Neural progenitor cell (in vitro differentiated cells): ENCODE measurements at regions not wholly inside any gene's neighbourhood (a gene's known extent, or its start where the extent isn't known, plus 50 kb on each side); places are given as distances from the start of the nearest gene placed in this dataset.
A peak's percentile ranks its signal among the peaks of the same experiment; 100 is the strongest.

Experiments used
- DNase-seq: peaks from one replicate; pipeline ENCODE4 v3.0.0-alpha.2; 2016; ENCODE audit warnings: low spot score
- H2AFZ ChIP-seq: fragments of 200-600 bp; sonication (generic); replicated peaks from 2 replicates; pipeline ENCODE4 v1.6.1; 2016; ENCODE audit warnings: antibody characterized with exemption
- H3F3A ChIP-seq: fragments of 200-600 bp; sonication (generic); 2 replicates; pipeline ENCODE4 v1.6.1; 2016; ENCODE audit warnings: antibody characterized with exemption, low read depth
- H3K27ac ChIP-seq: fragments of 200-600 bp; sonication (generic); 2 replicates; pipeline ENCODE4 v1.5.1; 2016; ENCODE audit warnings: mild to moderate bottlenecking
- H3K27me3 ChIP-seq: fragments of 200-600 bp; sonication (generic); 2 replicates; pipeline ENCODE4 v1.6.1; 2016; ENCODE audit warnings: mild to moderate bottlenecking, moderate library complexity
- H3K36me3 ChIP-seq: fragments of 200-600 bp; sonication (generic); 2 replicates; pipeline ENCODE4 v1.5.1; 2016
- H3K4me1 ChIP-seq: fragments of 200-600 bp; sonication (generic); 2 replicates; pipeline ENCODE4 v1.6.1; 2016; ENCODE audit warnings: mixed run types
- H3K4me2 ChIP-seq: fragments of 200-600 bp; sonication (generic); 2 replicates; pipeline ENCODE4 v1.6.1; 2016
- H3K4me3 ChIP-seq: fragments of 200-600 bp; sonication (generic); 2 replicates; pipeline ENCODE4 v1.5.1; 2016
- H3K79me2 ChIP-seq: fragments of 200-600 bp; sonication (generic); 2 replicates; pipeline ENCODE4 v1.6.1; 2016; ENCODE audit warnings: low read depth
- H3K9ac ChIP-seq: fragments of 200-600 bp; sonication (generic); 2 replicates; pipeline ENCODE4 v1.6.1; 2016
- H3K9me3 ChIP-seq: fragments of 200-600 bp; sonication (generic); 2 replicates; pipeline ENCODE4 v1.5.1; 2016; ENCODE audit warnings: low read depth
- H4K20me1 ChIP-seq: fragments of 200-600 bp; sonication (generic); 2 replicates; pipeline ENCODE4 v1.6.1; 2016; ENCODE audit warnings: low read depth
- H3K27ac Mint-ChIP-seq: 3 replicates; pipeline ENCODE4 v1.8.0; 2021; ENCODE audit warnings: mixed read lengths
- H3K27me3 Mint-ChIP-seq: 2 replicates; pipeline ENCODE4 v1.8.0; 2022; ENCODE audit warnings: low read depth, mild to moderate bottlenecking, inconsistent platforms, moderate library complexity, mixed read lengths; ENCODE audit not compliant: insufficient read depth
- H3K36me3 Mint-ChIP-seq: 3 replicates; pipeline ENCODE4 v1.8.0; 2021; ENCODE audit warnings: mixed read lengths
- H3K4me1 Mint-ChIP-seq: 3 replicates; pipeline ENCODE4 v1.8.0; 2021; ENCODE audit warnings: mixed read lengths
- H3K4me3 Mint-ChIP-seq: 3 replicates; pipeline ENCODE4 v1.8.0; 2021; ENCODE audit warnings: mild to moderate bottlenecking, moderate library complexity, mixed read lengths
- H3K9me3 Mint-ChIP-seq: 3 replicates; pipeline ENCODE4 v1.8.0; 2020; ENCODE audit warnings: mixed read lengths
- CTCF ChIP-seq: fragments of 200-600 bp; sonication (generic); IDR thresholded peaks from 2 replicates; pipeline ENCODE4 v1.5.1; 2017; ENCODE audit warnings: antibody characterized with exemption, mild to moderate bottlenecking
- EZH2 ChIP-seq: fragments of 200-600 bp; sonication (generic); IDR thresholded peaks from 2 replicates; pipeline ENCODE4 v1.6.1; 2017; ENCODE audit warnings: antibody characterized with exemption, mild to moderate bottlenecking, moderate library complexity
- EZH2phosphoT487 ChIP-seq: fragments of 200-600 bp; sonication (generic); IDR thresholded peaks from 2 replicates; pipeline ENCODE4 v1.6.1; 2017; ENCODE audit warnings: antibody characterized with exemption

GRCh38 chr4:62191451-62192240 lies 991.5 kb downstream of the ADGRL3 start:
- Mint-ChIP-seq H3K9me3 (peaks cover 5% of the 10 kb centered on the region), H3K27ac (no peak overlapping the region), H3K36me3 (no peaks in the 10 kb centered on the region), H3K4me1 (no peaks in the 10 kb centered on the region), H3K27me3 (peaks cover 2% of the 10 kb centered on the region), H3K4me3 (no peak overlapping the region)
- no peak for DNase-seq
- Histone ChIP-seq H2AFZ (peak overlapping the region; percentile 18), H4K20me1 (no peaks in the 10 kb centered on the region), H3K27ac (no peak overlapping the region), H3K36me3 (no peaks in the 10 kb centered on the region), H3F3A (no peaks in the 10 kb centered on the region), H3K27me3 (no peaks in the 10 kb centered on the region), H3K9me3 (no peaks in the 10 kb centered on the region), H3K9ac (no peak overlapping the region), H3K4me3 (no peak overlapping the region), H3K79me2 (no peaks in the 10 kb centered on the region), H3K4me2 (no peak overlapping the region), H3K4me1 (no peaks in the 10 kb centered on the region)
- no peak for TF ChIP-seq EZH2
- no peak for TF ChIP-seq EZH2phosphoT487

GRCh38 chr4:62170235-62170634 lies 970.1 kb downstream of the ADGRL3 start:
- H3K27ac ChIP-seq = no peak overlapping the region
- H3F3A ChIP-seq = no peaks in the 10 kb centered on the region
- H2AFZ ChIP-seq = peak overlapping the region; percentile 30
- H3K4me3 Mint-ChIP-seq = no peak overlapping the region
- TF ChIP-seq EZH2phosphoT487 (no peak), EZH2 (no peak), CTCF (no peak)
- H3K27me3 ChIP-seq = no peaks in the 10 kb centered on the region
- no peaks in the 10 kb centered on the region for H3K27me3 Mint-ChIP-seq
- H4K20me1 ChIP-seq = no peaks in the 10 kb centered on the region
- no peaks in the 10 kb centered on the region for H3K36me3 ChIP-seq
- H3K9me3 Mint-ChIP-seq = peaks cover 4% of the 10 kb centered on the region
- no peak overlapping the region for H3K9ac ChIP-seq
- H3K9me3 ChIP-seq = no peaks in the 10 kb centered on the region
- H3K4me2 ChIP-seq = no peak overlapping the region
- no peaks in the 10 kb centered on the region for H3K36me3 Mint-ChIP-seq
- no peaks in the 10 kb centered on the region for H3K4me1 Mint-ChIP-seq
- H3K27ac Mint-ChIP-seq = no peak overlapping the region
- no peaks in the 10 kb centered on the region for H3K4me1 ChIP-seq
- no peak overlapping the region for H3K4me3 ChIP-seq
- no peaks in the 10 kb centered on the region for H3K79me2 ChIP-seq
- no peak for DNase-seq

- H2AFZ ChIP-seq = no peak overlapping the region
- no peak overlapping the region for H3K27ac Mint-ChIP-seq
- TF ChIP-seq EZH2phosphoT487 = no peak
- H3K9ac ChIP-seq = no peak overlapping the region
- no peaks in the 10 kb centered on the region for H3K79me2 ChIP-seq
- peaks cover under 1% of the 10 kb centered on the region for H3K27me3 Mint-ChIP-seq
- no peaks in the 10 kb centered on the region for H3K4me1 ChIP-seq
- no peaks in the 10 kb centered on the region for H3F3A ChIP-seq
- H3K9me3 Mint-ChIP-seq = peaks cover 4% of the 10 kb centered on the region
- H3K36me3 ChIP-seq = no peaks in the 10 kb centered on the region
- H4K20me1 ChIP-seq = no peaks in the 10 kb centered on the region
- no peaks in the 10 kb centered on the region for H3K27me3 ChIP-seq
- H3K4me1 Mint-ChIP-seq = no peaks in the 10 kb centered on the region
- no peaks in the 10 kb centered on the region for H3K9me3 ChIP-seq
- no peak for DNase-seq
- H3K27ac ChIP-seq = no peak overlapping the region
- H3K4me3 Mint-ChIP-seq = no peak overlapping the region
- no peak overlapping the region for H3K4me3 ChIP-seq
- no peak overlapping the region for H3K4me2 ChIP-seq
- no peaks in the 10 kb centered on the region for H3K36me3 Mint-ChIP-seq
Measured at GRCh38 chr4:62168681-62169080, 968.6 kb downstream of the ADGRL3 start.

GRCh38 chr4:62162606-62163005 lies 962.5 kb downstream of the ADGRL3 start:
- H3K36me3 ChIP-seq = no peaks in the 10 kb centered on the region
- no peak overlapping the region for H2AFZ ChIP-seq
- Mint-ChIP-seq H3K4me1 (no peaks in the 10 kb centered on the region), H3K9me3 (peaks cover 11% of the 10 kb centered on the region), H3K4me3 (no peak overlapping the region), H3K36me3 (no peaks in the 10 kb centered on the region), H3K27ac (no peak overlapping the region), H3K27me3 (peaks cover 3% of the 10 kb centered on the region)
- no peaks in the 10 kb centered on the region for H3K79me2 ChIP-seq
- H3K9me3 ChIP-seq = no peaks in the 10 kb centered on the region
- no peaks in the 10 kb centered on the region for H3K4me1 ChIP-seq
- H4K20me1 ChIP-seq = no peaks in the 10 kb centered on the region
- H3K27me3 ChIP-seq = no peaks in the 10 kb centered on the region
- H3K4me2 ChIP-seq = no peak overlapping the region
- no peak for TF ChIP-seq CTCF
- no peak for TF ChIP-seq EZH2phosphoT487
- no peak for DNase-seq
- H3K4me3 ChIP-seq = no peak overlapping the region
- H3F3A ChIP-seq = no peaks in the 10 kb centered on the region
- H3K9ac ChIP-seq = no peak overlapping the region
- no peak overlapping the region for H3K27ac ChIP-seq
